ENCODE measurements at regions not wholly inside any gene's neighbourhood (a gene's known extent, or its start where the extent isn't known, plus 50 kb on each side); places are given as distances from the start of the nearest gene placed in this dataset.

DNA sequence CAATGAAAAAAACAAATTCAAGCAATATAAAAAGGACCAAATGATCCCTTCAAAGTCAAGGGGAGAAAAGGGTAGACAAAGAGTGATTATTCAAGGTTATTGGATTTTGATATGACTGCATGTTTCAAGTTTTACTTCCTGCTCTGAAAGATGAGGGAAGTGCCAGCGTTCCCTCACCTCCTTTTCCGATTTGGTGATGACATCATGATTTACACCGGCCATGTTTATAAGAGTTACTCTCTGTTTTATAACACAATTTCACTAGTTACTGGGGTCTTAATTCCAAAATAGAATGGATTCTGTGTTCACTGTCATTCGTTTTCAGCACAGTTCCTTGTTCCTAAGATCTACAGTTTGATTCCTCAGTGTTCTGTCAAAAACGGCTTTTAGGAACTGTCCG is 60.5 kb upstream of the CPXM2 start:
- Mint-ChIP-seq H3K27ac (no peak overlapping the region), H3K9me3 (no peaks in the 10 kb centered on the region), H3K27me3 (no peaks in the 10 kb centered on the region), H3K36me3 (no peaks in the 10 kb centered on the region), H3K4me1 (no peaks in the 10 kb centered on the region), H3K4me3 (no peak overlapping the region)
- no peak for DNase-seq
- CTCF ChIA-PET: interaction anchor here (1.0 kb wide), 1 partner anchor 370 kb away, joined by 4 read pairs; no protein-coding TSS in a partner anchor

DNA sequence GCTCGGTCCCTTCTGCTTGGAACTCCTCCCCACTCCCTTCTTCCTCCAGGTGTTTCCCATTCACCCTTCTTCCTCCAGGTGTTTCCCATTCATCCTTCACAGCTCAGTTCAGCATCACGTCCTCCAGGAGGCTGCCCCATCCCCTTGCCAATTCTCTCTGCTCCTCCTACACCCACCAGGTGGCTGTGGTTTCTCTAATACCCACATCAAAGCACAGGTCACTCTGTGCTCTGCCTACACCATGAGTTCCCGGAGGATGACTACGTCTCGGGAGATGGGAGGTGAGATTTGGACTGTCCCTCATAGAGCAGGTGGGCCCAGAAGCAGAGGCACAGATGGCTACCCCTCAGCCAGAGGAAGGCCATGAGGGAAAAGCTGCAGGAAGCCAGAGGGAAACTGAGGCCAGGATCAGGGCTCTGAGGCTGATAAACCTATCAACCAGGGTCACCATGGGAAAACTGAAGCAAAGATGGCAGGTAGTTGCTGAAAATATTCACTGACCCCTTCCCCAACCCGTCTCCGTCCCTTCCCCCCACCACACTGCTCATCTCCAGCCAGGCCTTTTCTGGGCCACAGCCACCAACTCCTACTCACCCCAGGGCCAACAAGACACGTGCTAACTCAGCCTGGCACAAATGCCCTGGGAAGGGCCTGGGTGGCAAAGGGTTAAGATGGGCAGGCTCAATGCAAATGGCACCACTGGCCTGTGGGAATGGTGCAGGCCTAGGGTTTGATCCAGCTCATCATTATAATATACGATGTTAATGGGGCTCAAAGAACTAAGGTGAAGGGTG is 56.6 kb upstream of the CPXM2 start:
- no peaks in the 10 kb centered on the region for H3K27me3 Mint-ChIP-seq
- H3K27ac Mint-ChIP-seq: no peak overlapping the region
- DNase-seq: no peak
- CTCF ChIA-PET: no interaction called here
- no peaks in the 10 kb centered on the region for H3K9me3 Mint-ChIP-seq
- H3K4me3 Mint-ChIP-seq: no peak overlapping the region
- no peaks in the 10 kb centered on the region for H3K36me3 Mint-ChIP-seq
- no peaks in the 10 kb centered on the region for H3K4me1 Mint-ChIP-seq

DNA sequence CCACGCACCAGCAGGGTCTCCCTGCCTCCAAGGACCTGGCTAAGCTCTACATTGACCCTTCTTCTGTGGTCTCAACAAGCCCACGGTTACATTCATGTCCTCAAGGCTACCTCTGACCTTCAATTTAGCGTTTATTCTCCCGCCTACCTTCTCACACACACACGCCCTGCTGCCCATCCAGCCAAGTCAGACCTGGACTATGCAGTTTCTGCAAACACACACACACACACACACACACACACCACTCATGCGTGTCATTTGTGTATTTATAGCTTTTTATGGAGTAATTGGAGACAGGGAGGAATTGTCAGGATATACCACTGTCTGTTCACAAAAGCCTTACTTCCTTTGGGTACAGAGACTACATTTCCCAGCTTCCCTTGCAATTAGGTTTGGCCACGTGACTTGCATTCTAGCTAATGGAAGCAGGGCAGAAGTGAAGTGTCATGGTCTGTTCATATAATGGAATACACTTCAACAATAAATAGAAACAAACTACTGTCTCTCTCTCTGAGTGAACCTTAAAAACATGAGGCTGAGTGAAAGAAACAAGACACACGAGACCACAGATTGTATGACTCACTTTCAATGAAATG is 53.8 kb upstream of the CPXM2 start:
- Mint-ChIP-seq H3K4me1 (no peaks in the 10 kb centered on the region), H3K9me3 (no peaks in the 10 kb centered on the region), H3K27me3 (no peaks in the 10 kb centered on the region), H3K27ac (no peak overlapping the region), H3K36me3 (no peaks in the 10 kb centered on the region), H3K4me3 (no peak overlapping the region)
- CTCF ChIA-PET: no interaction called here
- DNase-seq: no peak

DNA sequence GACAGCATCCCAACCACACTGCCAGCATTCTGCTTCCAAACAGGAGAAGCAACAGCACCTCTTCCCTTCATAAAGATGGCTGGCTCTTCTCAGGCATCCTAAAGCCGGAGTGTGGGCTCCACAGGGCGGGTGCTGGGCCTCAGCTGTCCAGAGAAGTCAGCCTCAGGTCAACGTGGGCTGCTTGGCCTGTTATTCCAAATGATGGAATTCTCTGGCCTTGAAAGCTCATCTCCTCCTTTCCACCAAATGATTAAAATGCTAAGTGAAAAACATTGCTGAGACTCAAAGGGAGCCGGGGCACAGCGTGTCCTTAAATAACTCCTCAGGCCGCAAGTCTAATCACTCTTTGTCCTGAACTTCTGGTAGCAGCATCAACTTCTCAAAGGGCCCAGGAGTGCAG is 53.1 kb upstream of the CPXM2 start:
- Mint-ChIP-seq H3K4me1 (no peaks in the 10 kb centered on the region), H3K27me3 (no peaks in the 10 kb centered on the region), H3K4me3 (no peak overlapping the region), H3K27ac (no peak overlapping the region), H3K9me3 (no peaks in the 10 kb centered on the region), H3K36me3 (no peaks in the 10 kb centered on the region)
- DNase-seq: no peak
- CTCF ChIA-PET: no interaction called here

DNA sequence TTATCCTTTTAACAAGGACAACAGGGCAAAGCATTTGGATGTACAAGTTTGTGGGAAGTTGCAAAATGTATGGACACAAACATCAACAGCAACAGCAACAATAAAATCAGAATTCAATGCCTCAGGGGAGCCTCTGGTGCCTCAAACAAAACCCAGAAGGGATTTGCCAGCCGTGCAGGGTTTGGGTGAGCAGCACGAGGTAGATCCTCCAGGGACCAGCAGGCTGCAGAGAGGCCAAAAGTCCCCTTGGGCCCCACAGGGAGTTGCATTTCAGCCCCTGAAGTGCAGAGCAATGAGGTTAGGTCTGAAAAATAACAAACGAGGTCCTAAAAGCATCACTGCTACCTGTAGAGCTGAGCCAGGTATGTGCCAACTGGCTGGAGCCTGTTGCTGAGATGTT is 51.7 kb upstream of the CPXM2 start:
- Mint-ChIP-seq H3K9me3 (no peaks in the 10 kb centered on the region), H3K4me3 (no peak overlapping the region)
- CTCF ChIA-PET: no interaction called here

DNA sequence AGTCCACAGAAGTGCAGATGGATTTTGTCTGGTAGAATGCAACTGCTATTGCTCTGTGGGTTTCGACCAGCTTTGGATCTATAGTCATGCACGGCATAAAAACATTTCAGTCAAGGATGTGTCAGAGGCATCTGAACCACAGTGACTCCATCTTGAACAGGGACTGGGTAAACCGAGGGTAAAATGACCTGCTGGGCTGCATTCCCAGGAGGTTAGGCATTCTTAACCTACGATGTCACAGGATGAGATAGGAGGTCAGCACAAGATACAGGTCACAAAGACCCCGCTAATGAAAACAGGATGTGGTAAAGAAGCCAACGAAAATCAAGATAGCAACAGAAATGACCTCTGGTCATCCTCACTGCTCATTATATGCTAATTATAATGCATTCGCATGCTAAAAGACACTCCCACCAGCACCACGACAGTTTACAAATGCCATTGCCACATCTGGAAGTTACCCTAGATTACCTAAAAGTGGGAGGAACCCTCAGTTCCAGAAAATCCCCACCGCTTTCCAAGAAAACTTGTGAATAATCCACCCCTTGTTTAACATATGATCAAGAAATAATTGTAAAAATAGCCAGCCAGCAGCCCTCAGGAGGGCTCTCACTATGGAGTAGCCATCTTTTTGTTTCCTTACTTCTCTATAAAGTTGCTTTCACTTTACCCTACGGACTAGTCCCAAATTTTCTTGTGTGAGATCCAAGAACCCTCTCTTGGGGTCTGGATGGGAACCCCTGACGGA is 50.7 kb upstream of the CPXM2 start:
- H3K9me3 Mint-ChIP-seq: no peaks in the 10 kb centered on the region
- CTCF ChIA-PET: no interaction called here
- no peaks in the 10 kb centered on the region for H3K4me1 Mint-ChIP-seq
- no peaks in the 10 kb centered on the region for H3K36me3 Mint-ChIP-seq
- DNase-seq: no peak
- no peak overlapping the region for H3K4me3 Mint-ChIP-seq
- no peak overlapping the region for H3K27ac Mint-ChIP-seq
- H3K27me3 Mint-ChIP-seq: no peaks in the 10 kb centered on the region

More for the DNA sequence above, 51.7 kb upstream of the CPXM2 start:
- no peak overlapping the region for H3K27ac Mint-ChIP-seq
- H3K4me1 Mint-ChIP-seq: no peaks in the 10 kb centered on the region
- H3K27me3 Mint-ChIP-seq: no peaks in the 10 kb centered on the region
- no peak for DNase-seq
- no peaks in the 10 kb centered on the region for H3K36me3 Mint-ChIP-seq

All from activated naive CD4-positive, alpha-beta T cell treated with anti-CD3 and anti-CD28 coated beads, Interleukin-2, amount 10 ng/mL, durations not matched to agents 7 days and 5 days (primary cell).